HG03064 (cell line): ENCODE measurements at regions not wholly inside any gene's neighbourhood (a gene's known extent, or its start where the extent isn't known, plus 50 kb on each side); places are given as distances from the start of the nearest gene placed in this dataset.
"Not testable (repeated sequence)": the region's sequence is repeated elsewhere in the genome, so short reads cannot be mapped to it uniquely, and the experiment has no call there.

ENCODE experiments used
- ATAC-seq: cut with Tn5 transposase; IDR thresholded peaks from one replicate; pipeline ENCODE4 v1.9.1; 2021; ENCODE audit warnings: low read depth; ENCODE audit not compliant: unreplicated experiment

GRCh38 chr2:15749460-15750432 lies 158.1 kb downstream of the DDX1 start:
- ATAC-seq = no peak

- no peak for ATAC-seq
Measured at GRCh38 chr2:15750433-15750814, 158.8 kb downstream of the DDX1 start.

- ATAC-seq = no peak
Measured at GRCh38 chr2:15750822-15751329, 159.2 kb downstream of the DDX1 start.

- no peak for ATAC-seq
Measured at GRCh38 chr2:15751477-15751876, 159.8 kb downstream of the DDX1 start.

GRCh38 chr2:15752552-15753232 lies 161.0 kb downstream of the DDX1 start:
- no peak for ATAC-seq

GRCh38 chr2:15753233-15753798 lies 161.6 kb downstream of the DDX1 start:
- no peak for ATAC-seq

- ATAC-seq = no peak
Measured at GRCh38 chr2:15753811-15754702, 162.4 kb downstream of the DDX1 start.

- ATAC-seq = no peak
Measured at GRCh38 chr2:15754703-15755099, 163.0 kb downstream of the DDX1 start.

GRCh38 chr2:15755528-15755927 lies 163.9 kb downstream of the DDX1 start:
- no peak for ATAC-seq

GRCh38 chr2:15756011-15756550 lies 164.4 kb downstream of the DDX1 start:
- ATAC-seq = no peak

- no peak for ATAC-seq
Measured at GRCh38 chr2:15756882-15757819, 165.5 kb downstream of the DDX1 start.

- no peak for ATAC-seq
Measured at GRCh38 chr2:15757820-15758586, 166.3 kb downstream of the DDX1 start.

GRCh38 chr2:15758848-15759247 lies 167.2 kb downstream of the DDX1 start:
- ATAC-seq = no peak

- ATAC-seq = no peak
Measured at GRCh38 chr2:15759385-15759784, 167.7 kb downstream of the DDX1 start.

- not testable (repeated sequence) for ATAC-seq
Measured at GRCh38 chr2:15759791-15760190, 168.1 kb downstream of the DDX1 start.

GRCh38 chr2:15760232-15760910 lies 168.7 kb downstream of the DDX1 start:
- no peak for ATAC-seq

- no peak for ATAC-seq
Measured at GRCh38 chr2:15761056-15761455, 169.4 kb downstream of the DDX1 start.

GRCh38 chr2:15761910-15762309 lies 170.2 kb downstream of the DDX1 start:
- ATAC-seq = no peak
